ENCODE measurements at regions not wholly inside any gene's neighbourhood (a gene's known extent, or its start where the extent isn't known, plus 50 kb on each side); places are given as distances from the start of the nearest gene placed in this dataset.

DNA sequence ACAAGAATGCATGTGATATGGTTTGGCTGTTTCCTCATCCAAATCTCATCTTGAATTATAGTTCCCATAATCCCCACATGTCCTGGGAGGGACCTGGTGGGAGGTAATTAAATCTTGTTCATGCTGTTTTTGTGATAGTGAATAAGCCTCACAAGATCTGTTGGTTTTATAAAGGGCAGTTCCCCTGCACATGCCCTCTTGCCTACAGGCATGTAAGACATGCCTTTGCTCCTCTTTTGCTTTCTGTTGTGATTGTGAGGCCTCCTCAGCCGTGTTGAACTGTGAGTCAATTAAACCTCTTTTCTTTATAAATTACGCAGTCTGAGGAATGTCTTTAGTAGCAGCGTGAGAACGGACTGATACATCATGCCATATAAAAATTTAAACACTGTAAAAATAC lies 1537.0 kb downstream of the OTOL1 start:
- Histone ChIP-seq H3K4me3 (ENCODE audit: low read depth, low read length) (no peak overlapping the region), H3K36me3 (ENCODE audit: control insufficient read depth in 2 of 2, insufficient read depth in 1 of 2, low read length in 2 of 2) (no peaks in the 10 kb centered on the region), H3K9me3 (ENCODE audit: control insufficient read depth, insufficient read depth, low read depth, low read length) (no peaks in the 10 kb centered on the region), H3K27ac (ENCODE audit: extremely low read depth, low read depth, low read length) (no peak overlapping the region), H3K4me1 (ENCODE audit: control insufficient read depth, insufficient read depth, low read length) (no peaks in the 10 kb centered on the region)
- CTCF ChIA-PET, result no interaction called here
- TF ChIP-seq ZNF560 (tag by site-specific recombination; IDR thresholded peaks at IDR 0.05; ENCODE audit: borderline replicate concordance) (no peak), GLI4 (tag by site-specific recombination; IDR thresholded peaks at IDR 0.05) (no peak), ZNF391 (tag by site-specific recombination; IDR thresholded peaks at IDR 0.05; ENCODE audit: borderline replicate concordance, low read depth) (no peak), ZNF26 (tag by site-specific recombination; IDR thresholded peaks at IDR 0.05) (no peak), ZNF623 (tag by site-specific recombination; IDR thresholded peaks at IDR 0.05) (no peak), ZNF148 (tag by site-specific recombination; IDR thresholded peaks at IDR 0.05; ENCODE audit: borderline replicate concordance) (no peak), ZBTB44 (tag by site-specific recombination; IDR thresholded peaks at IDR 0.05) (no peak), ZNF837 (tag by site-specific recombination; IDR thresholded peaks at IDR 0.05) (no peak), WT1 (tag by site-specific recombination; IDR thresholded peaks at IDR 0.05) (no peak), ZNF221 (tag by site-specific recombination; IDR thresholded peaks at IDR 0.05; ENCODE audit: borderline replicate concordance) (no peak), ZNF266 (tag by site-specific recombination; IDR thresholded peaks at IDR 0.05; ENCODE audit: low read depth) (no peak), HOXA7 (CRISPR knock-in tag; IDR thresholded peaks at IDR 0.05; ENCODE audit: borderline replicate concordance) (no peak)
- TF ChIP-seq, protein P1, sequence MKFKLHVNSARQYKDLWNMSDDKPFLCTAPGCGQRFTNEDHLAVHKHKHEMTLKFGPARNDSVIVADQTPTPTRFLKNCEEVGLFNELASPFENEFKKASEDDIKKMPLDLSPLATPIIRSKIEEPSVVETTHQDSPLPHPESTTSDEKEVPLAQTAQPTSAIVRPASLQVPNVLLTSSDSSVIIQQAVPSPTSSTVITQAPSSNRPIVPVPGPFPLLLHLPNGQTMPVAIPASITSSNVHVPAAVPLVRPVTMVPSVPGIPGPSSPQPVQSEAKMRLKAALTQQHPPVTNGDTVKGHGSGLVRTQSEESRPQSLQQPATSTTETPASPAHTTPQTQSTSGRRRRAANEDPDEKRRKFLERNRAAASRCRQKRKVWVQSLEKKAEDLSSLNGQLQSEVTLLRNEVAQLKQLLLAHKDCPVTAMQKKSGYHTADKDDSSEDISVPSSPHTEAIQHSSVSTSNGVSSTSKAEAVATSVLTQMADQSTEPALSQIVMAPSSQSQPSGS (tag by site-specific recombination; IDR thresholded peaks at IDR 0.05; ENCODE audit: low read depth), result no peak
- POLR2A ChIA-PET, result no interaction called here

DNA sequence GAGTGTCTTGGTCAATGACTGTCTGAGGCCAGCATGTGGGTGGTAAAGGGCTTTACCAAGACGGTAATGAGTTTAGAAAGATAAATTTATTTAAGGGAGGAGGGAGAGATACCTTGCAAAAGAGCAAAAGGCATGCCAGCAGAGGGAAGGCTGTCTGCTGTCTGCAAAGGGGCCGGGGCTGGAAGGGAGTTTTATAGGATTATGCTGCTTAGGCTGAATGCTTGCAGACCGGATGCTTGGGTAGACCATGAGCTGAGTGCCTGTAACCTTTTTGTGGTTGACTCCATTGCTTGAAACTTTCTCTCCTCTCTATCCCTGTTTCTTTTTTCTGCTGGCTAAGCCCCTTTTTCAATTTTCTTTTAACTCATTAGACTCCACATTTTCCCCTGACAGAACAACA lies 1543.0 kb downstream of the OTOL1 start:
- H3K36me3 ChIP-seq (ENCODE audit: control insufficient read depth in 2 of 2, insufficient read depth in 1 of 2, low read length in 2 of 2), result no peaks in the 10 kb centered on the region
- H3K4me3 ChIP-seq (ENCODE audit: low read depth, low read length), result no peak overlapping the region
- CTCF ChIA-PET, result no interaction called here
- TF ChIP-seq ZNF416 (tag by site-specific recombination; IDR thresholded peaks at IDR 0.05) (no peak), ZNF510 (tag by site-specific recombination; IDR thresholded peaks at IDR 0.05; ENCODE audit: insufficient replicate concordance) (no peak), ZNF146 (tag by site-specific recombination; IDR thresholded peaks at IDR 0.05) (no peak), ZNF629 (tag by site-specific recombination; IDR thresholded peaks at IDR 0.05) (no peak), ZNF600 (tag by site-specific recombination; IDR thresholded peaks at IDR 0.05) (no peak), SALL2 (tag by site-specific recombination; IDR thresholded peaks at IDR 0.05; ENCODE audit: borderline replicate concordance) (no peak), MYNN (tag by site-specific recombination; IDR thresholded peaks at IDR 0.05; ENCODE audit: borderline replicate concordance) (no peak), ZBTB20 (tag by site-specific recombination; IDR thresholded peaks at IDR 0.05) (no peak), ZNF473 (tag by site-specific recombination; IDR thresholded peaks at IDR 0.05) (no peak), ZNF529 (tag by site-specific recombination; IDR thresholded peaks at IDR 0.05; ENCODE audit: insufficient replicate concordance) (no peak), GFI1B (tag by site-specific recombination; IDR thresholded peaks at IDR 0.05) (no peak), PRDM1 (tag by site-specific recombination; IDR thresholded peaks at IDR 0.05) (no peak)
- TF ChIP-seq, protein P2, sequence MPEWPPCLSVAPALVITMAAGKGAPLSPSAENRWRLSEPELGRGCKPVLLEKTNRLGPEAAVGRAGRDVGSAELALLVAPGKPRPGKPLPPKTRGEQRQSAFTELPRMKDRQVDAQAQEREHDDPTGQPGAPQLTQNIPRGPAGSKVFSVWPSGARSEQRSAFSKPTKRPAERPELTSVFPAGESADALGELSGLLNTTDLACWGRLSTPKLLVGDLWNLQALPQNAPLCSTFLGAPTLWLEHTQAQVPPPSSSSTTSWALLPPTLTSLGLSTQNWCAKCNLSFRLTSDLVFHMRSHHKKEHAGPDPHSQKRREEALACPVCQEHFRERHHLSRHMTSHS (tag by site-specific recombination; IDR thresholded peaks at IDR 0.05), result no peak
- H3K4me1 ChIP-seq (ENCODE audit: control insufficient read depth, insufficient read depth, low read length), result no peaks in the 10 kb centered on the region
- POLR2A ChIA-PET, result no interaction called here
- no peak overlapping the region for H3K27ac ChIP-seq (ENCODE audit: extremely low read depth, low read depth, low read length)
- no peaks in the 10 kb centered on the region for H3K9me3 ChIP-seq (ENCODE audit: control insufficient read depth, insufficient read depth, low read depth, low read length)
